ENCODE measurements at regions not wholly inside any gene's neighbourhood (a gene's known extent, or its start where the extent isn't known, plus 50 kb on each side); places are given as distances from the start of the nearest gene placed in this dataset.

DNA sequence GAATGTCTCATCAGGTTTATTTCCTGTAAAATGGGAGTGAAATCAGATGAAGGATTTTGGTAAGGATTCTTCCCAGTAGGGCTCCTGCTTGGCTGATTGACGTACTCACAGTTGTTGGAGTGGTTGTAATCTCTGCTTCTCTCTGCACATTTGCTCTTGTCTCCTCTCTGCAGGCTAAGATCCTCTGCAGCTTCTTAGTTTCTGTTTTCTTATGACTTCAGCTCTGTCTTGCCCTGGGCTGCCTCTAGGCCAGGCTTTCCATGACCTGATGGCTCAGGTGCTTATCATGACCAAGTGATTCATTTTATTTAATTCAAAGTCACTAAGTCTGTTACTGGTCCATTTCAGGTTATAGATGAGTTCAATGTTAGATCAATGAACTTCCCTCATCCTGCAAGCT is 394.5 kb upstream of the DDHD1 start:
- Histone ChIP-seq H3K9me3 (replicated peaks) (no peaks in the 10 kb centered on the region; the same call in 1 of the 2 replicates), H3K27me3 (no peaks in the 10 kb centered on the region), H3K27ac (no peak overlapping the region), H3K36me3 (no peaks in the 10 kb centered on the region), H3K4me1 (peaks cover 36% of the 10 kb centered on the region), H3K4me3 (no peak overlapping the region)
- no peak for DNase-seq

DNA sequence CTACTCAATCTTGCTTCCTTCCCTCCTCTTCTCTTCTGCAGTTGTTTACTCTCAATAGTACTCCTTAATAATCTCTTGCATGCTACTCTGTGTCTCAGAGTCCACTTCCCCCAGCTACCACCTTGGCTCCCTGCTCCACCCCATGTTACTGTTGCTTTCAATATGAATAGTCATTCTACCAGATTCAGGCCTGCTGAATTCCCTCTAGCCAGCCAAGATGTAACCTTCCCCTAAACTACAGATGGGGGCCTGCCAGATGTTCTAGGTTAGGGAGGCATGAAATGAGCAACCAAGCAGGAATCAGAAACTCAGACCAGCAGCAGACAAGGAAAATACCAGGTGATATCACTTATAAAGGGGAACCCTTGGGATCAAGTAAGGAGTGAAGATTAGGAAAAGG is 392.1 kb upstream of the DDHD1 start:
- H3K27ac ChIP-seq = no peak overlapping the region
- no peak for DNase-seq
- H3K4me3 ChIP-seq = no peak overlapping the region

DNA sequence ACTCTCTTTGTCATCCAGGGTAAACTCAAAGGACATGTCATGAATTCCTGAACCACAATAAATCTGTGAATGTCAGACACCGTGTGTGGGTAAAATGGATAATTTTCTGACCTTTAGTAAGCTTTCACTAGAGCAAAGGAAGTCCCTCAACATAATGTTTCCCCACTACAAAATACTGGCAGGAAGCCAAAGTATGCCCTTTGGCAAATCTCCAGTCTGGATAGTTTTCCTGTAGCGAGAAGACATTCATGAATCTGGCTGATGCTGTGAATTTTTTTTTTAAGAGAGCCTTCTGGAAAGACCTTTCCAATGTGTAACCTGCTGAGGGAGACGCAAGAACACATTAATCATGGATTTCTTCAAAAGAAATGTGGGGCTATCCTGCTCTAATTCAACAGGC is 389.6 kb upstream of the DDHD1 start:
- Histone ChIP-seq H3K27ac (peak overlapping the region; percentile 37), H3K4me3 (no peak overlapping the region), H3K36me3 (no peaks in the 10 kb centered on the region), H3K27me3 (no peaks in the 10 kb centered on the region), H3K4me1 (peaks cover 29% of the 10 kb centered on the region), H3K9me3 (replicated peaks) (no peaks in the 10 kb centered on the region; the same call in 1 of the 2 replicates)
- peak; percentile 75 to 93 for DNase-seq

More for the DNA sequence above, 392.1 kb upstream of the DDHD1 start:
- no peaks in the 10 kb centered on the region for H3K36me3 ChIP-seq
- H3K9me3 ChIP-seq (replicated peaks) = no peaks in the 10 kb centered on the region; the same call in 1 of the 2 replicates
- H3K4me1 ChIP-seq = peaks cover 21% of the 10 kb centered on the region
- H3K27me3 ChIP-seq = no peaks in the 10 kb centered on the region

DNA sequence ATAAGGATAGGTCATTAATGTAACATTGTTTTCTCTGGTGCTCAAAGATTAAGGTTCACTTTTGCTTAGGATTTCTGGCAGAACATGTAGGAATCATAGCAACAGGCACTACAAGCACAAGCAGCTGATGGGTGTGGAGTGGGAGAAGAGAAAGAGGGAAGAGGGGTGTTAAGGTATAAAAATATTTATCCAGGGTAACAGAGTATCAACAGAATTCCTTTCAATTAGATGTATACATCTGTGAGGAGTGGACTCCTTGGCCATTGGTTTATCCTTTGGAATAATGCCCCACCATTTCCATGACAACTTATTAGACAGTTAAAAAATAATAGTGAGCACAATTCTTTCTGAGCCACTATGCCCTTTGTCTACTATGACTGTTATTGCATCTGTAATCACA is 388.3 kb upstream of the DDHD1 start:
- H3K27me3 ChIP-seq = no peaks in the 10 kb centered on the region
- no peaks in the 10 kb centered on the region; the same call in 1 of the 2 replicates for H3K9me3 ChIP-seq (replicated peaks)
- peaks cover 29% of the 10 kb centered on the region for H3K4me1 ChIP-seq
- no peak overlapping the region for H3K27ac ChIP-seq
- no peaks in the 10 kb centered on the region for H3K36me3 ChIP-seq
- no peak for DNase-seq
- no peak overlapping the region for H3K4me3 ChIP-seq

DNA sequence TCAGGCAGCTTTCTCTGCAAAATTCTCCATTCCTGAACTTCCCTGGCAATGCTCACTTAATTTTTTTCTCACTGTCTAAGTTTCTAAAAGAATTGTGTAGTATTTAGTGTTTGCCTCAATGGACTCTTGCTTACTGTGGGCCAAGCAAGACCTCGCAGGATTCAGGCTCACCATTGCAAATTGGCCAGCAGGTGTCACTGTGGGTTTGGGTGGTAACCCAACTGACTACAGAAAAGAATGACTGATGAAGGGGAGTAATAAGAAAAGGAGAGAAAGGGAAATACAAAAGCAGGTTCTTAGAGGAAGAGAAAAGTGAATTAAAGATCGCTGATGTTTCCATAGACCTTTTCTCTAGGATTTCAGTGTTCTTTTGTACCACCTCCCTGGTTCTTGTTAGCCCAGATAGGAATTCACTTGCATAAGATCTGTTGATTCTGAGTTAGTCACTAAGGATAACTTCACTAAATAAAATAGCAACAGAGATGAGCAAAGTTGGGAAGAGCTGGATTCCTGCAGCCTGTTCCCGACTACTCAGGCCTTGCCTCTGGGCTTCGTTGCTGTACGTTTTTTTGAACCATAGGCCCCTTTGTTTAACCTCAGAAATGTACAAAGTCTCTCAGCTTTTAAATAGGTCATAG is 386.5 kb upstream of the DDHD1 start:
- no peak overlapping the region for H3K4me3 ChIP-seq
- H3K4me1 ChIP-seq = peaks cover 29% of the 10 kb centered on the region
- DNase-seq = peak; percentile 81 to 94
- H3K27ac ChIP-seq = peak overlapping the region; percentile 29
- no peaks in the 10 kb centered on the region for H3K36me3 ChIP-seq
- no peaks in the 10 kb centered on the region for H3K9me3 ChIP-seq (replicated peaks)
- H3K27me3 ChIP-seq = no peaks in the 10 kb centered on the region

DNA sequence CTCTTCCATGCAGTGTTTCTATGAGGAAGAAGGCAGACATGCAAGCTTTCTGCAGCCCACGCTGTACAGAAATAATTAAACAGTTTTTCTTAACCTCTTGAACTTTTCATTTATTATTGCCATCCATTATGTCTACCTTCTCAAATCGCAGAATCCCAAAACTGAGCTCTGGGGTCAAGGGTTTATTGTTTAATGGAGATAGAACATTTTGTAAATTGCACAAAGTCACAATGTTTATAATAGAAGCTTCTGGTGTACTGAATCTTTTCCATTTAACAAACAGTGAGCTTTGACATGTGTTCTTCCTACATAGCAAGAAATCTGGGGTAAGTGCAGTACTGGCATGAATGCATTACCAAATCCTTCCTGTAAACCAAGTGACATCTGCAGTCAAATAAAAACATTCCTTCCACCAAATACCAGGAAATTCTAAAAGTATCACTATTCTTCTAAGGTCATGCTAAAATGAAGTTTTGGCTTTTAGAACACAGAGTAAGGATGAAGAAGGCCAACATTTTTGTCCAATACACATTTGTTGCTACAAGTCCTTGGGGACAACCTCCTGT is 385.3 kb upstream of the DDHD1 start:
- Histone ChIP-seq H3K4me3 (no peak overlapping the region), H3K9me3 (replicated peaks) (no peaks in the 10 kb centered on the region), H3K4me1 (peaks cover 29% of the 10 kb centered on the region), H3K27ac (no peak overlapping the region), H3K36me3 (no peaks in the 10 kb centered on the region), H3K27me3 (no peaks in the 10 kb centered on the region)
- no peak for DNase-seq

DNA sequence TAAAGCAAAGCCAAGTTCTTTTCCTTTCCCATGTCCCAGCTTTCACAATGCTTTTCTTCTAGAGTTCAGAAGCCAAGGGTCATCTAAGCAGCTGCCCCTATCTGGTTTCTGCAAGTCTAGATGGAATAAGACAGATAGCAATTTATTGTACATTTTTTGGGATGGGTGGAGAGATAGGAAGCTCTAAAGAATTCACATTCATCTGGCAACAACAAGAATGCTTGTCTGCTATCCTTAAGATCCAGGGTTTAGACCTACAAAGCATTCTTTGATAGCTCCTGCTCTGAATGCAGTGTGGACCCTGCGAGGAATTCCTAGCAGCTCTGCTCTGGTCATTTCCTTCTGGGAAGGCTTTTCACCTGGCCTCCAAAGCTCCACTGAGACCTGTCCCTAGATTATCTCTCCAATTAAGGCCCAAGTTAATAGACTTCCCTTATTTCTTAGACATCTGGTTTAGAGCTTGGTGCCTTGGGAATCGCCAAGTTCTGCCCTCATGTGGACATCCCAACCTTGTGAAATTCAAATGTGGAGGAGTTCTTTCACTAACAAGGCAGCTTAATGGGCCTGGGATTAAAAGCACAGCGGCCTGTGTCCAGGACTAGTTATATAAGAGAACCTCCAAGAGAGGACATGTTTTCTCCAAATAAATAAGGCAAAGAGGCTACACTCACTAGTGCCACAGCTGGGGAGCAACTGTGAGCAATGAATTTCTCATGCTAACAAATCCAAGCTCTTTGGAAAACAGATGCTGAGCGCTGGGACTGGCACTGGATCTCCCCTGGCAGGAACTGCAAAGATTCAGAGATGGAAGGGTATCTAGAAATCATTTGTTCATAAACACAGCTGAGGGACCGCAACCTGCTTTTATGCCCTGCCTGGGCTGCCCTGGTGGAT is 384.5 kb upstream of the DDHD1 start:
- no peak overlapping the region for H3K27ac ChIP-seq
- peaks cover 23% of the 10 kb centered on the region for H3K4me1 ChIP-seq
- no peaks in the 10 kb centered on the region for H3K27me3 ChIP-seq
- DNase-seq = peak in 1 of 2 experiments; percentile 26
- H3K36me3 ChIP-seq = no peaks in the 10 kb centered on the region
- H3K9me3 ChIP-seq (replicated peaks) = no peaks in the 10 kb centered on the region
- no peak overlapping the region for H3K4me3 ChIP-seq

DNA sequence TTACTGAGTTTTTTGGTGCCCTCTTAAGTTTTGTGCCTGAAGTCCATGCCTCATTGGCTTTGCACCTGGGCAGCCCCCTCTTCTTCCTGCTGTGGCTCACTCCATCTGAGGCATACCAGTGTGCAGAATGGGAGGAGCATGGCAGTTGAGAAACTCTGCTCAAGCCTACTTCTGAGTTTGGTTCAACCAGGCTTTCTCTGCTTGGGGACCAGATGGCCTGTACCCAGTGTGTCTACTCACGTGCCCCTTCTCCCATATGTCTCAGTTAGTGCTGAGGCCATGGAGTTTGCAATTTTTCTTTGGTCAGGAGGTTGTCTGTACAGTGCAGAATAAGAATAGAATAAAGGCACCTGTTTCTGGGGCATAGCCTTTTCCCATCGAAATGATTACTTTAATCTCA is 383.3 kb upstream of the DDHD1 start:
- no peaks in the 10 kb centered on the region for H3K27me3 ChIP-seq
- H3K9me3 ChIP-seq (replicated peaks) = no peaks in the 10 kb centered on the region
- H3K4me1 ChIP-seq = peaks cover 15% of the 10 kb centered on the region
- no peaks in the 10 kb centered on the region for H3K36me3 ChIP-seq
- DNase-seq = no peak
- no peak overlapping the region for H3K27ac ChIP-seq
- H3K4me3 ChIP-seq = no peak overlapping the region

DNA sequence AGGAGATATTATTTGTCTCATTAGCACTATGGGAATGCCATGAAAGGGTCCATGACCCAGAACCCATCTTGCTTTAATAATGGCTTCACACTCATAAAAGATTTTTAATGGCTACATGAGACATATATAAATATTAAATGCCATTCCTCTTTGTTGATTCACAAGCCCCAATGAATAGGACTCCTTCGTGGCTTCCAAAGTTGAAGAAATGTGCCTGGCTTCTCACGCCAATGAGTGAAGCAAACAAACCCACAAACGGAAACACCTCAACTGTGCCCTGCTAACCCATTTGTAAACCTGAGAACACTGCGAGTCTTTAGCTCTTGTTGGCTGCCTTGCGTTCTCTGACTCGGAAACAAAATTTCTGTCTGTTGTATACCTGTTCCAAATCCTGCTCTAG is 381.7 kb upstream of the DDHD1 start:
- no peak overlapping the region for H3K27ac ChIP-seq
- H3K4me3 ChIP-seq = no peak overlapping the region
- no peak for DNase-seq
- H3K36me3 ChIP-seq = no peaks in the 10 kb centered on the region
- peaks cover 9% of the 10 kb centered on the region for H3K4me1 ChIP-seq
- H3K27me3 ChIP-seq = no peaks in the 10 kb centered on the region
- H3K9me3 ChIP-seq (replicated peaks) = no peaks in the 10 kb centered on the region

DNA sequence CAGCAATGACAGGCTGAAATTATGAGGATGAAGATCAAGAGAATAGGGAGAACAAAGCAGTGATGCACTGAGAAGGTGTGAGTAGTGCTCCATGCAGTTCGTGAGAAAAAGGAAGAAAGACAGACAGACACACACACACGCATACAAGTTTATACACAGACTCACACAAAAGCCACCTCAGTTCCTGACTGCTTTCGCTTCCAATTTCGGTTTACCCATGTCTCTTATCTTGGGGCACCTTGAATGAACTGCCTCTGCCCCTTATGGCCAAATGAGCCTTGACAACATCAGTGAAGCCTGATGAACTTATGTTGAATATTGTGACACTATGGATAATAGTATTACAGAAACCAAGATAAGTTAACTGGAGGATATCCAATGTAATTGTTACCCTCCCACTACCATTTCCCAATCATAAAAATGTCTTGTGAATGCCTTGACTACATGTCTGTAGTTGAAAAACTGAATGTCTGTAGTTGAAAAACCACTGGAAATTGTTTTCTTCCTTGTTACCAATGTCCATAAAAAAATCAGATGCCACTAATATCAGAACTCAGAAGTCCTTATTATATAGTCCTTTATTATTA is 380.4 kb upstream of the DDHD1 start:
- DNase-seq = no peak
- Histone ChIP-seq H3K4me3 (no peak overlapping the region), H3K27ac (no peak overlapping the region), H3K36me3 (no peaks in the 10 kb centered on the region), H3K4me1 (peaks cover 4% of the 10 kb centered on the region; the same call in 1 of the 2 replicates), H3K27me3 (no peaks in the 10 kb centered on the region), H3K9me3 (replicated peaks) (no peaks in the 10 kb centered on the region)

DNA sequence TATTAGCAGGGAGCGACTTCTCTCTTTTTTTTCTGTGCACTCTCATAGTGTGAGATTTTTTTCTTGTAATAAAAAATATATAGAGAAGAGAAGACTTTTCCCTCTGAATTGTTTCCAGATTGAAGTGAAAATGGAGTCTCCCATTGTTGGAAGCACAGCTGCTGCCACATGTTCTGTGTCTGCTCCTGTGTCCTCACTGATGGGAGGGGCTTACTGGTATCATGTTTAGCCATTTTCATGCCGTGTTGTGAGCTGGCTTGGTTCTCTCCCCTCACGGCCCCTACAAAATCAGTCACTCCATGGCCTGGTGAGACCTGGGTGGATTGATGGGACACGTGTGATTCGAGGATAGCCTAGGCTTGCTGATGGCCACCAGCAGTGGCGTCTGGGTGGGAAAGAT is 379.7 kb upstream of the DDHD1 start:
- H3K4me3 ChIP-seq = no peak overlapping the region
- H3K4me1 ChIP-seq = no peaks in the 10 kb centered on the region; the same call in 1 of the 2 replicates
- peak overlapping the region; percentile 29 for H3K27ac ChIP-seq
- no peaks in the 10 kb centered on the region for H3K27me3 ChIP-seq
- H3K9me3 ChIP-seq (replicated peaks) = no peaks in the 10 kb centered on the region
- DNase-seq = peak in 1 of 2 experiments; percentile 52
- H3K36me3 ChIP-seq = no peaks in the 10 kb centered on the region

DNA sequence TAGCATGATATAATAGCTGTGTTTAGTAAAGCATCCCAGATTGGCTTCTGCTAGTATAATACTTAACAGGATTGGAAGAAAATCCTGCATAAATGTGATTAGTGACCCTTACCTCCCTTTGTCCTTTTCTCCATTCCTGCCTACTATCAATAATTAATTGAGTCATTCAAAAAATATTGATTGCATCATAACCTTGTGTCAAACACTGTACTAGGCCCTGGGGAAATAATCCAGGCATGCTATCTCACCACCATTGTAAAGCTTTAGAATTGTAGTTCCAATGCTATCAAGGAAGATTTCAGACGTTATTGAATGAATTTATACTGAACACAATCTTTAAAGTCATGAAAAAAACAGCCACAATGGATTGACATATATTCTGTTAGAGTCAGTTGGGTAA is 378.6 kb upstream of the DDHD1 start:
- no peak for DNase-seq
- Histone ChIP-seq H3K4me3 (no peak overlapping the region), H3K36me3 (no peaks in the 10 kb centered on the region), H3K9me3 (replicated peaks) (no peaks in the 10 kb centered on the region), H3K4me1 (no peaks in the 10 kb centered on the region), H3K27me3 (no peaks in the 10 kb centered on the region), H3K27ac (no peak overlapping the region)

DNA sequence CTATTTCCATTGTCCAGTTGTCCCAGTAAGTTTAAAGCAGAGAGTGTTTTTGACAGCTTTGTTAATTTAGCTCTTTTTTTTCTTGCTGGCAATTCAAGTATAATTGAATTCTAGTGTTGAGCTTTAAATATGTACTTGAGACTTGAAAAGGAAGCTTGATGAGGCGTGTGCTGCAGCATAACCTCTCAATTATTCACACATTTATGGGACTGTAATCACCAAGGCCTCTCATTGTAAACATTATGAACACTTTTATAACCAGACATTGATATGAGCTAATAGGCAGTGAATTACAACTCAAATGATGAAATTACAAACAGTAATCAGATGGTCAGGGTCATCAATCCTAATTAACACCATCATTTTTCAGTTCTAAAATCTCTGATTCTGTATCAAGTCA is 378.0 kb upstream of the DDHD1 start:
- H3K27ac ChIP-seq = no peak overlapping the region
- no peak overlapping the region for H3K4me3 ChIP-seq
- no peaks in the 10 kb centered on the region for H3K4me1 ChIP-seq
- no peaks in the 10 kb centered on the region for H3K9me3 ChIP-seq (replicated peaks)
- H3K36me3 ChIP-seq = no peaks in the 10 kb centered on the region
- no peaks in the 10 kb centered on the region for H3K27me3 ChIP-seq
- DNase-seq = no peak

DNA sequence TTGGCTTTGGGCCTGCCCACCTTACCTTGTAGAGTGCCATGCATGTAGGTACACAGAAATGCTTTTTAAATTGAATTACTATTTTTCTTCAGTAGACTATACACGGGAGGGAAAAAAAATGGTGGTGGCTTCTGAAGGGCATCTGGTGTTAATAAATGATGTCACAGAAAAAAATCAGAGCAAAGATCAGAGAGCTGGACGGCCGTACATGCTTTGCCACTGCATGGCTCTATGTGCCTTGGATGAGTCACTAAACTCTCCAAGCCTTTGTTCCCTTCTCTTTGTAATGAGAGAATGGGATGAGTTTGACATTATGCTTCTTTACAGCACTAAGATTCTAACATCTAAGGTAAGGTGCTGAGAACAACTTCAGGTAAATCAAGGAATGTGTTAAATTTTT is 376.4 kb upstream of the DDHD1 start:
- H3K27me3 ChIP-seq = no peaks in the 10 kb centered on the region
- no peaks in the 10 kb centered on the region for H3K36me3 ChIP-seq
- no peak overlapping the region for H3K4me3 ChIP-seq
- no peak overlapping the region for H3K27ac ChIP-seq
- no peaks in the 10 kb centered on the region for H3K9me3 ChIP-seq (replicated peaks)
- H3K4me1 ChIP-seq = no peaks in the 10 kb centered on the region
- DNase-seq = no peak

DNA sequence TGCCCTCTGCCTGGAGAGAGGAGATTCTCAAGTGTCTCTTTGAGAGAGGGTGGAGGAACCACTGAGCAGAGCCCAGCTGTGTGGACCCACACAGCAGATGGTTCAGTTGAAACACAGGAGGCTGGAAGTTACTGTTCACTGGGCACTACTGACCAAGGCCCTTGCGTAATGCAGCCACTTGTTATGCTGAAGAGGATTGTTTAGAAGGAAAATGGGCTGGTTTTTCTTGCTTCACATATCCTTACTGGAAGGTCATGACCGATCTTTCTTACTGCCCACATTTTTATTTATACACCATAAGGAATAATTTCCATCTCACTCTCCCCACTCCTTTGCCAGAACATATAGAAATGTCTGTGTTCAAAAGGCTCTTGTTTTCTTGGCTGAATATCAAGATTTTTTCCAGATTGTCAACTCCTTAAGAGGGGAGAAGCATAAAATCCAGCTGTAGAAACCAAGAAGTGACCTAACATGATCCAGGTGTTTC is 375.1 kb upstream of the DDHD1 start:
- no peak overlapping the region for H3K4me3 ChIP-seq
- DNase-seq = no peak
- H3K27me3 ChIP-seq = no peaks in the 10 kb centered on the region
- no peak overlapping the region for H3K27ac ChIP-seq
- no peaks in the 10 kb centered on the region for H3K9me3 ChIP-seq (replicated peaks)
- H3K4me1 ChIP-seq = no peaks in the 10 kb centered on the region
- H3K36me3 ChIP-seq = no peaks in the 10 kb centered on the region
